ENCODE measurements at regions not wholly inside any gene's neighbourhood (a gene's known extent, or its start where the extent isn't known, plus 50 kb on each side); places are given as distances from the start of the nearest gene placed in this dataset.
A peak's percentile ranks its signal among the peaks of the same experiment; 100 is the strongest.
"Not testable (repeated sequence)": the region's sequence is repeated elsewhere in the genome, so short reads cannot be mapped to it uniquely, and the experiment has no call there.

DNA sequence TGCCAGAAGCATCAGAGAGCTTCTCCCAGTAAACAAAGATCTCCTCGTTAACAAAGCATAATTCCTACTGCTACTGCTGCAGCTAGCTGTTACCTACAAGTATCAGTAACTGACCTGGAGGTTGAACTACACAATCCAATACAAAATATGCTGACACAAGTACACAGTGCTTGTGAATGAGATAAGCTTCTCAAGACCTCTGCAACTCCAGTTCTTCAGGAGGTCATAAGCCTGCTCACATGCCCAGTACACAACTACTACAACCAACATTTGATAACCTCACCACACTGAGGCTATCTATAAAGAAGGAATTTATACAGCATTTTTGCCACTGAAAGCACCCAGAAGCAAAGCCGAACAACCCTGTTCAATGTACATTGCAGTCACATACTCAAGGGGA, 66.7 kb upstream of the SMARCAD1 start:
- H3K4me3 ChIP-seq (ENCODE audit: low read length) = no peak overlapping the region
- DNase-seq (ENCODE audit: low read depth) = no peak
- TF ChIP-seq, protein P1, sequence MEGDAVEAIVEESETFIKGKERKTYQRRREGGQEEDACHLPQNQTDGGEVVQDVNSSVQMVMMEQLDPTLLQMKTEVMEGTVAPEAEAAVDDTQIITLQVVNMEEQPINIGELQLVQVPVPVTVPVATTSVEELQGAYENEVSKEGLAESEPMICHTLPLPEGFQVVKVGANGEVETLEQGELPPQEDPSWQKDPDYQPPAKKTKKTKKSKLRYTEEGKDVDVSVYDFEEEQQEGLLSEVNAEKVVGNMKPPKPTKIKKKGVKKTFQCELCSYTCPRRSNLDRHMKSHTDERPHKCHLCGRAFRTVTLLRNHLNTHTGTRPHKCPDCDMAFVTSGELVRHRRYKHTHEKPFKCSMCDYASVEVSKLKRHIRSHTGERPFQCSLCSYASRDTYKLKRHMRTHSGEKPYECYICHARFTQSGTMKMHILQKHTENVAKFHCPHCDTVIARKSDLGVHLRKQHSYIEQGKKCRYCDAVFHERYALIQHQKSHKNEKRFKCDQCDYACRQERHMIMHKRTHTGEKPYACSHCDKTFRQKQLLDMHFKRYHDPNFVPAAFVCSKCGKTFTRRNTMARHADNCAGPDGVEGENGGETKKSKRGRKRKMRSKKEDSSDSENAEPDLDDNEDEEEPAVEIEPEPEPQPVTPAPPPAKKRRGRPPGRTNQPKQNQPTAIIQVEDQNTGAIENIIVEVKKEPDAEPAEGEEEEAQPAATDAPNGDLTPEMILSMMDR (IDR thresholded peaks at IDR 0.05; ENCODE audit: insufficient read depth, low read depth, low read length, missing control alignments) = no peak

DNA sequence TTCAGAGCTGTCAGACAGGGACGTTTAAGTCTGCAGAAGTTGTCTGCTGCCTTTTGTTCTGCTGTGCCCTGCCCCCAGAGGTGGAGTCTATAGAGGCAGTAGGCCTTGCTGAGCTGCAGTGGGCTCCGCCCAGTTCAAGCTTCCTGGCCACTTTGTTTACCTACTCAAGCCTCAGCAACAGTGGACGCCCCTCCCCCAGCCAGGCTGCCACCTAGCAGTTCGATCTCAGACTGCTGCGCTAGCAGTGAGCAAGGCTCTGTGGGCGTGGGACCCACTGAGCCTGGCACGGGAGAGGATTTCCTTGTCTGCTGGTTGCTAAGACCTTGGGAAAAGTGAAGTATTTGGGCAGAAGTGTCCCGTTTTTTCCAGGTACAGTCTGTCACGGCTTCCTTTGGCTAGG, 59.6 kb upstream of the SMARCAD1 start:
- peak; percentile 9 for DNase-seq (ENCODE audit: low read depth)
- H3K4me3 ChIP-seq (ENCODE audit: low read length) = not testable (repeated sequence)

DNA sequence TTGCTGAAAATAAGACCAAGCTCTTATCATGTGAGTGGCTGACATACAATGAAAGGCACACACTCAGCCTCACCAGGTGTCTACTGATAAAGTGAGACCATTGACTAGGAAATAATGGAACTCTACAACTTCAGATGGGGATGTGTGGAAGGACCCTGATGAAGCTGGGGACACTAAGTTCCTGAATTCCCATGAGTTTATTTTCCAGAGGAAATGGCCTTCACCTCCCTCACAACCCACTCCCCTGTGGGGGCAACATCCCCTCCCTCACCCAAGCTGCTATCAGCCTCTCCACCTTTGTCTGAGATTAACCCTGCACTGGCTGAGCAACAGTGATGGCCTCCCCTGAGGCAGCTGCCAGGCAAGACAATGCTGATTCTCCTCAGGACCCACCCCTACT, 55.2 kb upstream of the SMARCAD1 start:
- H3K4me3 ChIP-seq (ENCODE audit: low read length) = no peak overlapping the region
- no peak for DNase-seq (ENCODE audit: low read depth)
- TF ChIP-seq, protein P1 (IDR thresholded peaks at IDR 0.05; ENCODE audit: insufficient read depth, low read depth, low read length, missing control alignments) = no peak

DNA sequence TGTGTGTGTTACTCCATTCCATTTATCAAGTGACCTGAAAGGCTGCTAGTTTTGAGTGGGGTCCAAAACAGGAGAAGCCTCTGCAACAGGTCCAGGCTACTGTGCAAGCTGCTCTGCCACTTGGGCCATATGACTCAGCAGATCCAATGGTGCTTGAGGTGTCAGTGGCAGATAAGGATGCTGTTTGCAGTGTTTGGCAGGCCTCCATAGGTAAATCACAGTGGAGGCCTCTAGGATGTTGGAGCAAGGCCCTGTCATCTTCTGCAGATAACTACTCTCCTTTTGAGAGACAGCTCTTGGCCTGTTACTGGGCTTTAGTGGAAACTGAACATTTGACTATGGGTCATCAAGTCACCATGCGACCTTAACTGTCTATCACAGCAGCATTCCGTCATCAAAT, 52.3 kb upstream of the SMARCAD1 start:
- H3K4me3 ChIP-seq (ENCODE audit: low read length) = not testable (repeated sequence)
- peak; percentile 12 for DNase-seq (ENCODE audit: low read depth)

DNA sequence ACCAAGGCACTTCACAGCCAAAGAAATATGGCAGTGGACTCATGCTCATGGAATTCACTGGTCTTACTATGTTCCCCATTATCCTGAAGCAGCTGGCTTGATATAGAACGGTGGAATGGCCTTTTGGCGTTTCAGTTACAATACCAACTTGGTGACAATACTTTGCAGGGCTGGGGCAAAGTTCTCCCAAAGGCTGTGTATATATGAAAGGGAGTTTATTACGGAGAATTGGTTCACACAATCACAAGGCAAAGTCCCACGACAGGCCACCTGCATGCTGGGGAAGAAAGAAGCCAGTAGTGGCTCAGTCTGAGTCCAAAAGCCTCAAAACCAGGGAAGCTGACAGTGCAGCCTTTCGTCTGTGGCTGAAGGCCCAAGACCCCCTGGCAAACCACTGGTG, 50.8 kb upstream of the SMARCAD1 start:
- DNase-seq (ENCODE audit: low read depth) = no peak
- no peak overlapping the region for H3K4me3 ChIP-seq (ENCODE audit: low read length)
- TF ChIP-seq, protein P1 (IDR thresholded peaks at IDR 0.05; ENCODE audit: insufficient read depth, low read depth, low read length, missing control alignments) = no peak
